Stimulated activated naive B cell treated with anti-CD40 and anti-IgM and Interleukin-4, amounts not matched to agents 10 μg/mL and 1 μg/mL and 100 μg/mL, for 72 hours (primary cell): ENCODE measurements at regions not wholly inside any gene's neighbourhood (a gene's known extent, or its start where the extent isn't known, plus 50 kb on each side); places are given as distances from the start of the nearest gene placed in this dataset.
A peak's percentile ranks its signal among the peaks of the same experiment; 100 is the strongest.
"Not testable (repeated sequence)": the region's sequence is repeated elsewhere in the genome, so short reads cannot be mapped to it uniquely, and the experiment has no call there.

Source experiments
- ATAC-seq, 2 donors: fragments of 150-1000 bp; cut with Tn5 transposase; replicated peaks; 2 replicates each; pipeline ENCODE4 v1.10.0; 2021; ENCODE audit warnings: moderate library complexity in 1 of 2
- DNase-seq: peaks from one replicate; pipeline ENCODE4 v3.0.0; 2021
- H3K27ac Mint-ChIP-seq: one replicate; pipeline ENCODE4 v1.8.0; 2022; ENCODE audit warnings: mild to moderate bottlenecking, mixed read lengths
- H3K27me3 Mint-ChIP-seq, 2 donors: one replicate each; pipeline ENCODE4 v1.8.0; 2022; ENCODE audit warnings: mixed read lengths in 2 of 2
- H3K36me3 Mint-ChIP-seq, 2 donors: one replicate each; pipeline ENCODE4 v1.8.0; 2022; ENCODE audit warnings: mixed read lengths in 2 of 2, mild to moderate bottlenecking in 1 of 2
- H3K4me1 Mint-ChIP-seq, 2 donors: one replicate each; pipeline ENCODE4 v1.8.0; 2022; ENCODE audit warnings: mixed read lengths in 2 of 2, mild to moderate bottlenecking in 1 of 2
- H3K4me3 Mint-ChIP-seq, 2 donors: one replicate each; pipeline ENCODE4 v1.8.0; 2022; ENCODE audit warnings: mild to moderate bottlenecking in 2 of 2, mixed read lengths in 2 of 2, moderate library complexity in 1 of 2
- H3K9me3 Mint-ChIP-seq, 2 donors: one replicate each; pipeline ENCODE4 v1.8.0; 2022; ENCODE audit warnings: mixed read lengths in 2 of 2, mild to moderate bottlenecking in 1 of 2

- Mint-ChIP-seq H3K4me3 (no peak overlapping the region), H3K27ac (no peak overlapping the region), H3K4me1 (no peaks in the 10 kb centered on the region), H3K27me3 (peaks cover 0 to 10% of the 10 kb centered on the region in 2 donors), H3K36me3 (no peaks in the 10 kb centered on the region), H3K9me3 (no peaks in the 10 kb centered on the region)
- ATAC-seq (no peak), DNase-seq (no peak)
These were observed 347.7 kb downstream of the OTUD1 start for GRCh38 chr10:23786594-23786993.

GRCh38 chr10:23793577-23793976, 354.7 kb downstream of the OTUD1 start:
- H3K4me3 Mint-ChIP-seq, result no peak overlapping the region
- peaks cover 0 to 3% of the 10 kb centered on the region in 2 donors for H3K36me3 Mint-ChIP-seq
- H3K27me3 Mint-ChIP-seq, result no peaks in the 10 kb centered on the region
- H3K9me3 Mint-ChIP-seq, result peaks cover 8% of the 10 kb centered on the region in 2 donors
- DNase-seq (no peak), ATAC-seq (no peak)
- no peak overlapping the region for H3K27ac Mint-ChIP-seq
- peaks cover 5 to 15% of the 10 kb centered on the region in 2 donors for H3K4me1 Mint-ChIP-seq

GRCh38 chr10:23797452-23797851, 358.6 kb downstream of the OTUD1 start:
- Mint-ChIP-seq H3K4me1 (peaks cover 5 to 15% of the 10 kb centered on the region in 2 donors), H3K9me3 (peaks cover 8 to 11% of the 10 kb centered on the region in 2 donors)
- H3K4me3 Mint-ChIP-seq, DNase-seq, H3K27ac Mint-ChIP-seq, H3K27me3 Mint-ChIP-seq, H3K36me3 Mint-ChIP-seq: not testable (repeated sequence)
- ATAC-seq, result peak in 1 of 2 donors; percentile 34

- no peak overlapping the region for H3K4me3 Mint-ChIP-seq
- H3K4me1 Mint-ChIP-seq, result no peaks in the 10 kb centered on the region
- no peaks in the 10 kb centered on the region for H3K27me3 Mint-ChIP-seq
- DNase-seq (no peak), ATAC-seq (no peak)
- no peaks in the 10 kb centered on the region for H3K36me3 Mint-ChIP-seq
- H3K27ac Mint-ChIP-seq, result no peak overlapping the region
- H3K9me3 Mint-ChIP-seq, result peaks cover 0 to 3% of the 10 kb centered on the region in 2 donors
These were observed 365.2 kb downstream of the OTUD1 start for GRCh38 chr10:23804125-23804524.

GRCh38 chr10:23813687-23814086, 374.8 kb downstream of the OTUD1 start:
- Mint-ChIP-seq H3K4me1 (no peaks in the 10 kb centered on the region), H3K36me3 (no peaks in the 10 kb centered on the region), H3K27ac (no peak overlapping the region), H3K9me3 (no peaks in the 10 kb centered on the region), H3K27me3 (no peaks in the 10 kb centered on the region), H3K4me3 (no peak overlapping the region)
- DNase-seq (no peak), ATAC-seq (no peak)

GRCh38 chr10:23818484-23818883, 379.6 kb downstream of the OTUD1 start:
- no peaks in the 10 kb centered on the region for H3K27me3 Mint-ChIP-seq
- peaks cover 6 to 12% of the 10 kb centered on the region in 2 donors for H3K4me1 Mint-ChIP-seq
- H3K9me3 Mint-ChIP-seq, result peaks cover 0 to under 1% of the 10 kb centered on the region in 2 donors
- no peak overlapping the region for H3K4me3 Mint-ChIP-seq
- H3K27ac Mint-ChIP-seq, result no peak overlapping the region
- no peak for ATAC-seq
- no peaks in the 10 kb centered on the region for H3K36me3 Mint-ChIP-seq
- DNase-seq, result no peak

- DNase-seq (no peak), ATAC-seq (peak; percentile 60 to 63)
- H3K36me3 Mint-ChIP-seq, result no peaks in the 10 kb centered on the region
- no peaks in the 10 kb centered on the region for H3K27me3 Mint-ChIP-seq
- H3K4me3 Mint-ChIP-seq, result no peak overlapping the region
- H3K9me3 Mint-ChIP-seq, result peaks cover 0 to 4% of the 10 kb centered on the region in 2 donors
- H3K4me1 Mint-ChIP-seq, result peaks cover 6 to 12% of the 10 kb centered on the region in 2 donors
- H3K27ac Mint-ChIP-seq, result no peak overlapping the region
These were observed 381.9 kb downstream of the OTUD1 start for GRCh38 chr10:23820792-23821191.

GRCh38 chr10:23824822-23825221, 384.1 kb upstream of the KIAA1217 start:
- no peak for DNase-seq
- Mint-ChIP-seq H3K4me1 (peaks cover 6 to 12% of the 10 kb centered on the region in 2 donors), H3K27ac (no peak overlapping the region), H3K36me3 (no peaks in the 10 kb centered on the region), H3K27me3 (peaks cover 0 to 7% of the 10 kb centered on the region in 2 donors), H3K4me3 (no peak overlapping the region), H3K9me3 (peaks cover 0 to 4% of the 10 kb centered on the region in 2 donors)
- no peak for ATAC-seq

- H3K27me3 Mint-ChIP-seq, result peaks cover 0 to 7% of the 10 kb centered on the region in 2 donors
These were observed 382.5 kb upstream of the KIAA1217 start for GRCh38 chr10:23826421-23826820.

GRCh38 chr10:23829556-23829955, 379.4 kb upstream of the KIAA1217 start:
- no peak overlapping the region for H3K4me3 Mint-ChIP-seq
- no peak for DNase-seq
- H3K9me3 Mint-ChIP-seq, result peaks cover 0 to 1% of the 10 kb centered on the region in 2 donors
- no peak for ATAC-seq
- no peak overlapping the region for H3K27ac Mint-ChIP-seq
- H3K4me1 Mint-ChIP-seq, result no peaks in the 10 kb centered on the region
- no peaks in the 10 kb centered on the region for H3K36me3 Mint-ChIP-seq
- peaks cover 0 to 7% of the 10 kb centered on the region in 2 donors for H3K27me3 Mint-ChIP-seq

More at GRCh38 chr10:23826421-23826820, 382.5 kb upstream of the KIAA1217 start:
- no peak for DNase-seq
- H3K27ac Mint-ChIP-seq, result no peak overlapping the region
- H3K36me3 Mint-ChIP-seq, result no peaks in the 10 kb centered on the region
- no peak for ATAC-seq
- no peaks in the 10 kb centered on the region for H3K4me1 Mint-ChIP-seq
- peaks cover 0 to 4% of the 10 kb centered on the region in 2 donors for H3K9me3 Mint-ChIP-seq
- no peak overlapping the region for H3K4me3 Mint-ChIP-seq

- no peak overlapping the region for H3K27ac Mint-ChIP-seq
- DNase-seq (no peak), ATAC-seq (no peak)
- no peaks in the 10 kb centered on the region for H3K27me3 Mint-ChIP-seq
- peaks cover 0 to 1% of the 10 kb centered on the region in 2 donors for H3K9me3 Mint-ChIP-seq
- H3K4me3 Mint-ChIP-seq, result no peak overlapping the region
- no peaks in the 10 kb centered on the region for H3K36me3 Mint-ChIP-seq
- H3K4me1 Mint-ChIP-seq, result no peaks in the 10 kb centered on the region
These were observed 374.8 kb upstream of the KIAA1217 start for GRCh38 chr10:23834091-23834490.

- Mint-ChIP-seq H3K27ac (no peak overlapping the region), H3K4me3 (no peak overlapping the region), H3K27me3 (no peaks in the 10 kb centered on the region), H3K4me1 (peaks cover 2 to 7% of the 10 kb centered on the region in 2 donors), H3K36me3 (no peaks in the 10 kb centered on the region), H3K9me3 (peaks cover 14 to 15% of the 10 kb centered on the region in 2 donors)
- ATAC-seq (no peak), DNase-seq (no peak)
These were observed 358.3 kb upstream of the KIAA1217 start for GRCh38 chr10:23850631-23851030.

GRCh38 chr10:23859598-23859997, 349.3 kb upstream of the KIAA1217 start:
- H3K4me1 Mint-ChIP-seq, result no peaks in the 10 kb centered on the region
- no peak overlapping the region for H3K4me3 Mint-ChIP-seq
- DNase-seq (no peak), ATAC-seq (no peak)
- no peaks in the 10 kb centered on the region for H3K36me3 Mint-ChIP-seq
- H3K27ac Mint-ChIP-seq, result no peak overlapping the region
- no peaks in the 10 kb centered on the region for H3K27me3 Mint-ChIP-seq
- peaks cover 3 to 4% of the 10 kb centered on the region in 2 donors for H3K9me3 Mint-ChIP-seq

GRCh38 chr10:23864631-23865147, 344.2 kb upstream of the KIAA1217 start:
- no peak overlapping the region for H3K27ac Mint-ChIP-seq
- no peak for DNase-seq
- H3K9me3 Mint-ChIP-seq, result no peaks in the 10 kb centered on the region
- H3K4me1 Mint-ChIP-seq, result no peaks in the 10 kb centered on the region
- no peak for ATAC-seq
- H3K36me3 Mint-ChIP-seq, result no peaks in the 10 kb centered on the region
- no peak overlapping the region for H3K4me3 Mint-ChIP-seq
- H3K27me3 Mint-ChIP-seq, result no peaks in the 10 kb centered on the region

GRCh38 chr10:23866985-23867384, 342.0 kb upstream of the KIAA1217 start:
- H3K36me3 Mint-ChIP-seq, H3K27me3 Mint-ChIP-seq, H3K27ac Mint-ChIP-seq, H3K9me3 Mint-ChIP-seq, DNase-seq, ATAC-seq, H3K4me3 Mint-ChIP-seq: not testable (repeated sequence)
- H3K4me1 Mint-ChIP-seq, result peaks cover 3 to 12% of the 10 kb centered on the region in 2 donors
